Body of pancreas (tissue), 4 donors: ENCODE measurements at regions not wholly inside any gene's neighbourhood (a gene's known extent, or its start where the extent isn't known, plus 50 kb on each side); places are given as distances from the start of the nearest gene placed in this dataset.

Experiments used
- ATAC-seq: fragments of 150-250 bp; one replicate; pipeline ENCODE4 v1.9.1; 2016
- DNase-seq, 4 donors: peaks; one replicate each; pipeline ENCODE4 v3.0.0-alpha.2; 2019
- H3K27ac ChIP-seq, 4 donors: fragments of 200-600 bp; sonication (generic); 1 replicate in 3 of 4; 2 replicates in 1 of 4; pipeline versions ENCODE4 v1.5.1 to v1.6.1; 2016 to 2019; ENCODE audit warnings: mild to moderate bottlenecking in 1 of 4, mixed read lengths in 1 of 4, moderate library complexity in 1 of 4
- H3K27me3 ChIP-seq, 2 donors: fragments of 200-600 bp; sonication (generic); one replicate each; pipeline ENCODE4 v1.6.0; 2016; ENCODE audit warnings: mild to moderate bottlenecking in 1 of 2
- H3K36me3 ChIP-seq, 2 donors: fragments of 200-600 bp; sonication (generic); replicated peaks in 1 of 2; 2 replicates each; pipeline ENCODE4 v1.5.1; 2016; ENCODE audit warnings: low read depth in 2 of 2; ENCODE audit not compliant: insufficient read depth in 1 of 2
- H3K4me1 ChIP-seq: fragments of 200-600 bp; sonication (generic); one replicate; pipeline ENCODE4 v1.6.0; 2016
- H3K4me3 ChIP-seq, 2 donors: fragments of 200-600 bp; sonication (generic); 1 replicate in 1 of 2; 2 replicates in 1 of 2; pipeline ENCODE4 v1.5.1; 2016 to 2019
- H3K9me3 ChIP-seq, 3 donors: fragments of 200-600 bp; sonication (generic); 1 replicate in 2 of 3; 2 replicates in 1 of 3; pipeline ENCODE4 v1.5.1; 2016
- POLR2A ChIP-seq, 3 donors: fragments of 450-650 bp; IDR thresholded peaks; one replicate each; pipeline ENCODE4 v1.6.1; 2016; ENCODE audit warnings: antibody characterized with exemption in 3 of 3, mild to moderate bottlenecking in 2 of 3
- WGBS, 2 donors: methylation state at CpG; one replicate each; pipeline ENCODE4 v1.1.5; 2017; 5-methylcytosine and 5-hydroxymethylcytosine counted together
- intact Hi-C: fragments of 100-400 bp; cut with DNase I; formaldehyde crosslinking; loops from one replicate; pipeline ENCODE4 v1.15.1; 2023
- TF ChIP-seq, protein P1 (sequence below), 7 experiments: fragments of 450-650 bp in 4 of 7; fragments of 200-600 bp in 3 of 7; sonication (generic) in 3 of 7; IDR thresholded peaks; one replicate each; pipeline ENCODE4 v1.5.1; 2016 to 2019; ENCODE audit warnings: antibody characterized with exemption in 7 of 7

- Histone ChIP-seq H3K4me1 (no peaks in the 10 kb centered on the region), H3K9me3 (no peaks in the 10 kb centered on the region), H3K4me3 (no peak overlapping the region), H3K27ac (no peak overlapping the region), H3K27me3 (no peaks in the 10 kb centered on the region), H3K36me3 (no peaks in the 10 kb centered on the region)
- ATAC-seq (no peak), DNase-seq (no peak)
- 7 to 73% methylated on average over 4 of the region's 4 CpGs for WGBS, 2 donors
- TF ChIP-seq POLR2A (IDR thresholded peaks at IDR 0.05), result no peak
- TF ChIP-seq, protein P1, sequence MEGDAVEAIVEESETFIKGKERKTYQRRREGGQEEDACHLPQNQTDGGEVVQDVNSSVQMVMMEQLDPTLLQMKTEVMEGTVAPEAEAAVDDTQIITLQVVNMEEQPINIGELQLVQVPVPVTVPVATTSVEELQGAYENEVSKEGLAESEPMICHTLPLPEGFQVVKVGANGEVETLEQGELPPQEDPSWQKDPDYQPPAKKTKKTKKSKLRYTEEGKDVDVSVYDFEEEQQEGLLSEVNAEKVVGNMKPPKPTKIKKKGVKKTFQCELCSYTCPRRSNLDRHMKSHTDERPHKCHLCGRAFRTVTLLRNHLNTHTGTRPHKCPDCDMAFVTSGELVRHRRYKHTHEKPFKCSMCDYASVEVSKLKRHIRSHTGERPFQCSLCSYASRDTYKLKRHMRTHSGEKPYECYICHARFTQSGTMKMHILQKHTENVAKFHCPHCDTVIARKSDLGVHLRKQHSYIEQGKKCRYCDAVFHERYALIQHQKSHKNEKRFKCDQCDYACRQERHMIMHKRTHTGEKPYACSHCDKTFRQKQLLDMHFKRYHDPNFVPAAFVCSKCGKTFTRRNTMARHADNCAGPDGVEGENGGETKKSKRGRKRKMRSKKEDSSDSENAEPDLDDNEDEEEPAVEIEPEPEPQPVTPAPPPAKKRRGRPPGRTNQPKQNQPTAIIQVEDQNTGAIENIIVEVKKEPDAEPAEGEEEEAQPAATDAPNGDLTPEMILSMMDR (IDR thresholded peaks at IDR 0.05), result no peak
- intact Hi-C loops, result no loop called here
These were observed 363.6 kb downstream of the HS3ST3B1 start for GRCh38 chr17:14664511-14664910.

DNA sequence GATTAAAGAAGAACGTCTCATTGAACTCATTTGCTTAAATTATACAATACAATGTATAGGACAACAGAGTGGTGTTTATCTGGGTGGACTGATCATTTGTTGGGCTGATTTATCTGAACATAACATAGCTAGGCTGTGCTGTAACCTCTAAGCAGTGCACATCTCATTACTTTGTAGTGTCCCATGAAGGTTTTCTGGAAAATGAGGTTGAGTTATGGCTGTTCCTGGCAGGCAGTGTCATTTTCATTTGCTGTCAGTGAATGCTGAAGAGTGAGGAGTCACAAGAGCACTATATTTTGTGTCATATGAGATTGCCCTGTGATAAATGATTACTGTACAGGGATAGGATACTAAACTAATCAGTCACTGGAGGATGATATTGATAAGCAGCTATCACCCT is 340.2 kb downstream of the HS3ST3B1 start:
- ATAC-seq (no peak), DNase-seq (no peak)
- no peaks in the 10 kb centered on the region for H3K36me3 ChIP-seq
- no peaks in the 10 kb centered on the region for H3K9me3 ChIP-seq
- TF ChIP-seq POLR2A (IDR thresholded peaks at IDR 0.05), result no peak
- TF ChIP-seq, protein P1 (IDR thresholded peaks at IDR 0.05), result no peak
- no peaks in the 10 kb centered on the region for H3K27me3 ChIP-seq
- H3K4me3 ChIP-seq, result no peak overlapping the region
- H3K4me1 ChIP-seq, result no peaks in the 10 kb centered on the region
- 34 to 46% methylated on average over 1 of the region's 1 CpG for WGBS, 2 donors
- intact Hi-C loops, result no loop called here
- no peak overlapping the region for H3K27ac ChIP-seq

DNA sequence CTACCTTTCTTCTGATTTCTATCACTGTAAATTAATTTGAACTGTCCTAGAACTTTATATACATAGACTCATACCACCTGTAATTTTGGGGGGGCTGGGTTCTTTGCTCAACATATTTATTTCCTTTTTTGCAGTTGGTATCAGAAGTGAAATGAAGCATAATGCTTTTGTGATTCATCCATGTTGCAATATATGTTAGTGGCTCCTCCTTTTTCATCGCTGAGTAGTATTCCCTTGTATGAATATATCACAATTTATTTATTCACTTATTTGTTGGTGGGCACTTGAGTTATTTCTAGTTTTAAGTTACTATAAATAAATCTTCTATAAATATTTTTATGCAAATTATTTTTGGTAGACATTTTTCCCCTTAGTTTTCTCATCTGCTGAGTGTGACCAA is 336.4 kb downstream of the HS3ST3B1 start:
- no peaks in the 10 kb centered on the region for H3K4me1 ChIP-seq
- no peaks in the 10 kb centered on the region for H3K9me3 ChIP-seq
- no peaks in the 10 kb centered on the region for H3K36me3 ChIP-seq
- 92 to 98% methylated on average over 1 of the region's 1 CpG for WGBS, 2 donors
- no peak overlapping the region for H3K4me3 ChIP-seq
- no peak for ATAC-seq
- no peak for DNase-seq
- no peaks in the 10 kb centered on the region for H3K27me3 ChIP-seq
- intact Hi-C loops, result no loop called here
- TF ChIP-seq, protein P1 (IDR thresholded peaks at IDR 0.05), result no peak
- no peak for TF ChIP-seq POLR2A (IDR thresholded peaks at IDR 0.05)
- H3K27ac ChIP-seq, result no peak overlapping the region

DNA sequence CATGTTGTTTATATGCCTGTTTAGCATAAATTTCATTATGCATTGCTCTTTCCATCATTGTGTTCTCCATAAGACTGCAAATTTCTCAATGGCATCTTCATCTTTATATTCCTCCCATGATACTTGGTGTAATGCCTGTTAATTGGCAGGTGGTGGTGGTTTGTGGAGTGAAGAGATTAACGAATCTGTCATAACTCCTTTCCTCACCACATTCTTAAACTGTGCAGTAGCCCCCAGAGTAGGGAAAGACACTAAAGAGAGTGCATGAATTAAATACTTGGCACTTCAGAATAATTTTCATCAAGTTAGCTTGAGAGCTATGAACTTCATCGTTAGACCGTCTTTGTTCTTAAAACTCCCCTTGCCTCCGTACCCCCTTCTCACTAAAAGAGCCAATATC is 329.7 kb downstream of the HS3ST3B1 start:
- DNase-seq (no peak), ATAC-seq (no peak)
- Histone ChIP-seq H3K9me3 (no peaks in the 10 kb centered on the region), H3K4me1 (no peaks in the 10 kb centered on the region), H3K36me3 (no peaks in the 10 kb centered on the region), H3K27me3 (no peaks in the 10 kb centered on the region), H3K27ac (no peak overlapping the region), H3K4me3 (no peak overlapping the region)
- 72 to 76% methylated on average over 4 of the region's 4 CpGs for WGBS, 2 donors
- no peak for TF ChIP-seq POLR2A (IDR thresholded peaks at IDR 0.05)
- TF ChIP-seq, protein P1 (IDR thresholded peaks at IDR 0.05), result no peak
- intact Hi-C loops, result no loop called here

DNA sequence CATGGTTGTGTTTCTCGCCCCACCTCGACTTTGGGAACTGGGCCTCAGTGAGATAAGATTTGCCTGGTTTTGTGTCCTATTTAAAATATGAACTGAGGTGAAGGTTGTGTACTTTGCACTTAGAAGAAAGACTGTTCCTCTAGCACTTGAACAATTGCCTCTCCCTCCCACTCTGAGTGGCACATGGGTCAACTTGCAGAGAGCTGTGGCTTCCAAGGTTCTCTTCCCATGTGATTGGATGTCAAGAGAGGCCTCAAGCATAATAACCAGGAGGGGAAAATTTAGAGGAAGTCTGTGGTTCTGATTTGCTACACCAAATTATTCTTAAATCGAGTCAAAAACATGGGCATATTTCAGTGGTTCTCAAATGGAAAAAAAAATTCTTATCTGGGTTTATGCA is 329.2 kb downstream of the HS3ST3B1 start:
- no peaks in the 10 kb centered on the region for H3K4me1 ChIP-seq
- intact Hi-C loops, result no loop called here
- 59 to 60% methylated on average over 3 of the region's 3 CpGs for WGBS, 2 donors
- no peak overlapping the region for H3K27ac ChIP-seq
- no peaks in the 10 kb centered on the region for H3K27me3 ChIP-seq
- no peaks in the 10 kb centered on the region for H3K9me3 ChIP-seq
- TF ChIP-seq, protein P1 (IDR thresholded peaks at IDR 0.05), result no peak
- TF ChIP-seq POLR2A (IDR thresholded peaks at IDR 0.05), result no peak
- no peak overlapping the region for H3K4me3 ChIP-seq
- no peak for DNase-seq
- H3K36me3 ChIP-seq, result no peaks in the 10 kb centered on the region
- ATAC-seq, result no peak
